MCF 10A (cell line): ENCODE measurements at regions not wholly inside any gene's neighbourhood (a gene's known extent, or its start where the extent isn't known, plus 50 kb on each side); places are given as distances from the start of the nearest gene placed in this dataset.

Experiments
- BruUV-seq: library from RNA; stranded (reverse); fragments of 400-500 nt; replicated peaks from 2 replicates; lab custom pipeline; 2021; lab: Mats Ljungman, UMichigan
- CTCF ChIA-PET: fragments of 300-600 bp; sonication (Branson Sonifier 250); formaldehyde crosslinking; extraction: SDS; loops from one replicate; lab custom pipeline; 2021; ENCODE audit warnings: antibody characterized with exemption, inconsistent platforms; lab: Yijun Ruan, JAX
- POLR2A ChIA-PET: fragments of 300-600, 350-650 bp; sonication (Branson Sonifier 250); formaldehyde crosslinking; extraction: SDS; loops from one replicate; lab custom pipeline; 2020; ENCODE audit warnings: antibody characterized with exemption, inconsistent platforms; lab: Yijun Ruan, JAX
- DNase-seq: peaks from one replicate; pipeline ENCODE4 v3.0.0-alpha.2; 2018; ENCODE audit not compliant: unreplicated experiment
- H3K27ac Mint-ChIP-seq: one replicate; pipeline ENCODE4 v1.8.0; 2022; ENCODE audit warnings: mild to moderate bottlenecking, low read depth, mixed read lengths; ENCODE audit not compliant: unreplicated experiment
- H3K27me3 Mint-ChIP-seq: one replicate; pipeline ENCODE4 v1.8.0; 2022; ENCODE audit warnings: mixed read lengths; ENCODE audit not compliant: insufficient read depth, unreplicated experiment
- H3K36me3 Mint-ChIP-seq: one replicate; pipeline ENCODE4 v1.8.0; 2022; ENCODE audit warnings: mild to moderate bottlenecking, moderate library complexity, mixed read lengths; ENCODE audit not compliant: insufficient read depth, unreplicated experiment
- H3K4me1 Mint-ChIP-seq: one replicate; pipeline ENCODE4 v1.8.0; 2022; ENCODE audit warnings: mixed read lengths; ENCODE audit not compliant: insufficient read depth, unreplicated experiment
- H3K4me3 Mint-ChIP-seq: one replicate; pipeline ENCODE4 v1.8.0; 2022; ENCODE audit warnings: mild to moderate bottlenecking, moderate library complexity, mixed read lengths; ENCODE audit not compliant: unreplicated experiment
- H3K9me3 Mint-ChIP-seq: one replicate; pipeline ENCODE4 v1.8.0; 2022; ENCODE audit warnings: mixed read lengths; ENCODE audit not compliant: unreplicated experiment
- intact Hi-C: fragments of 100-400 bp; cut with micrococcal nuclease; formaldehyde crosslinking; loops from 2 replicates; pipeline ENCODE4 v1.14.1; 2022
- TF ChIP-seq, protein P1 (sequence below): fragments of 200-600 bp; IDR thresholded peaks from one replicate; pipeline ENCODE4 v1.8.0; 2022; ENCODE audit warnings: antibody characterized with exemption, mild to moderate bottlenecking; ENCODE audit not compliant: unreplicated experiment

DNA sequence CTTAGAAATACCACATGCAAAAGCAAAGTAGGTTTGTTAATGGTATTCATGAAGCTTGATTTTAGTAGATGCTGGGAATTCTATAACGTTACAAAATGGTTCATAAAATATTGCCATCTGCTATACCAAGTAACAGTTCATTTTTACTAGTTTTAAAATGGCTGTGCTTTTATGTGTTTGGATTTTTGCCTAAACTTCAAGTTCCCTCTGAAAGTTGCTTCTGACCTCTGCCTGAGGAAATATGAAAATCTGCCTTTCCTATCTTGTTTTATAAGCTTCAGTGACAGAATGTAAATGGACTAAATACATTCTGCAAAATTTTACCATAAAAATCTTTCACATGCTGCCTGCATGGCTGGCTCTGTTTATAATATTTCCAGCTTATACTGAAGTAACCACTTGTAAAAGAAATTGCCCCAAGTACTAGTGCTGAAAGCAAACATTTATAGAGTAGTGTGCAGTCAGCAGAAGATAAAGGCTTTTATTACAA, 560.7 kb upstream of the ROBO2 start:
- DNase-seq, result no peak
- intact Hi-C loops, result no loop called here
- peaks cover 43% of the 10 kb centered on the region for H3K27me3 Mint-ChIP-seq
- POLR2A ChIA-PET, result no interaction called here
- TF ChIP-seq, protein P1, sequence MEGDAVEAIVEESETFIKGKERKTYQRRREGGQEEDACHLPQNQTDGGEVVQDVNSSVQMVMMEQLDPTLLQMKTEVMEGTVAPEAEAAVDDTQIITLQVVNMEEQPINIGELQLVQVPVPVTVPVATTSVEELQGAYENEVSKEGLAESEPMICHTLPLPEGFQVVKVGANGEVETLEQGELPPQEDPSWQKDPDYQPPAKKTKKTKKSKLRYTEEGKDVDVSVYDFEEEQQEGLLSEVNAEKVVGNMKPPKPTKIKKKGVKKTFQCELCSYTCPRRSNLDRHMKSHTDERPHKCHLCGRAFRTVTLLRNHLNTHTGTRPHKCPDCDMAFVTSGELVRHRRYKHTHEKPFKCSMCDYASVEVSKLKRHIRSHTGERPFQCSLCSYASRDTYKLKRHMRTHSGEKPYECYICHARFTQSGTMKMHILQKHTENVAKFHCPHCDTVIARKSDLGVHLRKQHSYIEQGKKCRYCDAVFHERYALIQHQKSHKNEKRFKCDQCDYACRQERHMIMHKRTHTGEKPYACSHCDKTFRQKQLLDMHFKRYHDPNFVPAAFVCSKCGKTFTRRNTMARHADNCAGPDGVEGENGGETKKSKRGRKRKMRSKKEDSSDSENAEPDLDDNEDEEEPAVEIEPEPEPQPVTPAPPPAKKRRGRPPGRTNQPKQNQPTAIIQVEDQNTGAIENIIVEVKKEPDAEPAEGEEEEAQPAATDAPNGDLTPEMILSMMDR, result no peak
- no TSS peak for BruUV-seq
- H3K9me3 Mint-ChIP-seq, result no peaks in the 10 kb centered on the region
- H3K27ac Mint-ChIP-seq, result no peak overlapping the region
- CTCF ChIA-PET, result interaction anchor here (0.7 kb wide), 1 partner anchor 8 kb away, joined by 3 read pairs; no protein-coding TSS in a partner anchor
- H3K4me1 Mint-ChIP-seq, result no peaks in the 10 kb centered on the region
- no peak overlapping the region for H3K4me3 Mint-ChIP-seq
- H3K36me3 Mint-ChIP-seq, result no peaks in the 10 kb centered on the region

DNA sequence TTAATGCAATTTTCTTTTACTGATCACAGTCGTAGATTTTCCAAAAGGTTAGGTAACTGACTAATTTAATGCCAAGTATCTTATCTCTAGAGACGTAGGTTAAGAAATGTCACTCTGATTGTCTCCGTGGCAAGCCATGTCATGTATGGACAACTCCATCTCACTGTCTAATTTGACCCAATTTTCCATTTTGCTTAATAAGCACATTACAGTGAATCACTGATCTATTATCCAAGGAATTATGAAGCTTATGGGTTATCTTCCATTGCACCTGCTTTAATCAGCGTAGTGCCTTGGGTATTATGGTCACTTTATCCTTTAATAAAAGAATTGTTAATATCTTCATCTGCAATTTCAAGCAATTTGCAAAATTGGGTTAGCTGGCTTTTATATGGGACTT, 557.4 kb upstream of the ROBO2 start:
- POLR2A ChIA-PET, result no interaction called here
- intact Hi-C loops, result no loop called here
- Mint-ChIP-seq H3K36me3 (no peaks in the 10 kb centered on the region), H3K4me3 (no peak overlapping the region), H3K9me3 (no peaks in the 10 kb centered on the region), H3K27ac (no peak overlapping the region), H3K4me1 (no peaks in the 10 kb centered on the region), H3K27me3 (peaks cover 29% of the 10 kb centered on the region)
- TF ChIP-seq, protein P1, result no peak
- BruUV-seq, result no TSS peak
- CTCF ChIA-PET, result no interaction called here
- no peak for DNase-seq

DNA sequence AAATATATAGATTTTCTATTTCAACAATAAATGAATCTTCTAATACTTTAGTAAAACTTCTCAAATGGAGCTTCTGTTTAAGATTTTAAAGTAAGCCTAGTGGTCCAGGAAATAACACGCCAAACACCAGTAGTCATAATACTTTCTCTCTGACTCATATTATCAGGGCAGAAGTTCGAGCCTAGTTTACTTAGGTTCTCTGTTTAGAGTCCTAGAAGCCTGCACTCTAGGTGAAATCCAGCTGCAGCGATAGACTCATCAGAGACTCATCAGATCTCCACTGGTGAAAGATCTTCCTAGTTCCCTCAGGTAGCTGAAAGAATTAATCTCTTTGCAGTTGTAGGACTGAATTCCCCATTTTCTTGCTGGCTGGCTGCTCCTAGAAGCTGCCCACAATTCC, 552.5 kb upstream of the ROBO2 start:
- H3K4me3 Mint-ChIP-seq, result no peak overlapping the region

DNA sequence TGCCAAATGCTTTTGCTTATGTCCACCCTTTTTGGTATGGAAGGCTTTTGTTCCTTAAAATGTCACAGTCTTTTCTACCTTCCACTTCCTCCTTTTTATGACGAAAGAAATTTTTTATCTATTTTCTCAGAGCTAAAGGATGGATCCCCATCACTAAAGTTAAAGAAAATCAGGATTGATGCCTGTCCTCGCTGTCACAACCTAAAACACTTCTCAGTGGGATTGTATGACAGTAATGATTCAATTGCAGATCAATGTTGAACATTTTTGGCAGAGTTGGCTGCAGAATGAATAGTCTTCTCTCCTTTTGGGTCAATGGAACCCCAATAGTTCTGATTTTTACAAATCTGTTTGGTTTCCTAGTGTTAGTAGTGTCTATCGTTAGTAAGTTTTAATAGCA, 549.8 kb upstream of the ROBO2 start:
- ChIA-PET POLR2A (no interaction called here), CTCF (no interaction called here)
- no peaks in the 10 kb centered on the region for H3K36me3 Mint-ChIP-seq
- no peaks in the 10 kb centered on the region for H3K4me1 Mint-ChIP-seq
- TF ChIP-seq, protein P1, result no peak
- intact Hi-C loops, result no loop called here
- BruUV-seq, result no TSS peak
- no peaks in the 10 kb centered on the region for H3K9me3 Mint-ChIP-seq
- H3K27me3 Mint-ChIP-seq, result peaks cover 30% of the 10 kb centered on the region
- H3K27ac Mint-ChIP-seq, result no peak overlapping the region
- H3K4me3 Mint-ChIP-seq, result no peak overlapping the region
- no peak for DNase-seq

More for the DNA sequence above, 552.5 kb upstream of the ROBO2 start:
- intact Hi-C loops, result no loop called here
- TF ChIP-seq, protein P1, result no peak
- CTCF ChIA-PET, result interaction anchor here (0.6 to 0.8 kb wide), 3 partner anchors 9 to 553 kb away, joined by 3 read pairs; no protein-coding TSS in a partner anchor
- DNase-seq, result no peak
- H3K27me3 Mint-ChIP-seq, result peaks cover 11% of the 10 kb centered on the region
- no TSS peak for BruUV-seq
- no peak overlapping the region for H3K27ac Mint-ChIP-seq
- no peaks in the 10 kb centered on the region for H3K4me1 Mint-ChIP-seq
- H3K9me3 Mint-ChIP-seq, result no peaks in the 10 kb centered on the region
- no peaks in the 10 kb centered on the region for H3K36me3 Mint-ChIP-seq
- POLR2A ChIA-PET, result no interaction called here
